ENCODE measurements at regions not wholly inside any gene's neighbourhood (a gene's known extent, or its start where the extent isn't known, plus 50 kb on each side); places are given as distances from the start of the nearest gene placed in this dataset.

- TF ChIP-seq POLR2A (IDR thresholded peaks at IDR 0.05) = no peak
- no peak for TF ChIP-seq CTCF (IDR thresholded peaks at IDR 0.05)
- H3K27ac ChIP-seq = no peak overlapping the region
- WGBS, 4 donors = 34 to 43% (median 37%) methylated on average over 4 of the region's 4 CpGs
- no peaks in the 10 kb centered on the region for H3K4me1 ChIP-seq (replicated peaks in 1 of 2)
- H3K4me3 ChIP-seq = no peak overlapping the region
- DNase-seq = no peak
- H3K9me3 ChIP-seq (replicated peaks in 1 of 3) = no peaks in the 10 kb centered on the region
- no peaks in the 10 kb centered on the region for H3K27me3 ChIP-seq
- intact Hi-C loops (cut with DNase I) = no loop called here
- no peaks in the 10 kb centered on the region for H3K36me3 ChIP-seq (replicated peaks in 1 of 2)
These were observed 600.3 kb downstream of the GBE1 start for GRCh38 chr3:81161100-81161499.

GRCh38 chr3:81154611-81155143 is 606.8 kb downstream of the GBE1 start:
- DNase-seq = no peak
- H3K36me3 ChIP-seq (replicated peaks in 1 of 2) = no peaks in the 10 kb centered on the region
- 58 to 81% (median 69%) methylated on average over 6 to 7 of the region's 7 CpGs for WGBS, 4 donors
- no peak overlapping the region for H3K4me3 ChIP-seq
- no peak for TF ChIP-seq CTCF (IDR thresholded peaks at IDR 0.05)
- TF ChIP-seq POLR2A (IDR thresholded peaks at IDR 0.05) = no peak
- intact Hi-C loops (cut with DNase I) = no loop called here
- H3K9me3 ChIP-seq (replicated peaks in 1 of 3) = no peaks in the 10 kb centered on the region
- no peaks in the 10 kb centered on the region for H3K27me3 ChIP-seq
- no peak overlapping the region for H3K27ac ChIP-seq
- H3K4me1 ChIP-seq (replicated peaks in 1 of 2) = no peaks in the 10 kb centered on the region

- H3K4me3 ChIP-seq = no peak overlapping the region
- 64 to 76% (median 69%) methylated on average over 2 of the region's 2 CpGs for WGBS, 4 donors
- no peaks in the 10 kb centered on the region for H3K9me3 ChIP-seq (replicated peaks in 1 of 3)
- H3K27me3 ChIP-seq = no peaks in the 10 kb centered on the region
- intact Hi-C loops (cut with DNase I) = no loop called here
- no peak overlapping the region for H3K27ac ChIP-seq
- TF ChIP-seq CTCF (IDR thresholded peaks at IDR 0.05) (no peak), POLR2A (IDR thresholded peaks at IDR 0.05) (no peak)
- H3K36me3 ChIP-seq (replicated peaks in 1 of 2) = no peaks in the 10 kb centered on the region
- no peak for DNase-seq
- H3K4me1 ChIP-seq (replicated peaks in 1 of 2) = no peaks in the 10 kb centered on the region
These were observed 609.3 kb downstream of the GBE1 start for GRCh38 chr3:81152156-81152555.

GRCh38 chr3:81132995-81133394 is 628.5 kb downstream of the GBE1 start:
- TF ChIP-seq CTCF (IDR thresholded peaks at IDR 0.05) (no peak), POLR2A (IDR thresholded peaks at IDR 0.05) (no peak)
- H3K36me3 ChIP-seq (replicated peaks in 1 of 2) = no peaks in the 10 kb centered on the region
- 75 to 89% (median 77%) methylated on average over 1 of the region's 1 CpG for WGBS, 4 donors
- no peak overlapping the region for H3K27ac ChIP-seq
- no peak for DNase-seq
- no peak overlapping the region for H3K4me3 ChIP-seq
- intact Hi-C loops (cut with DNase I) = no loop called here
- H3K9me3 ChIP-seq (replicated peaks in 1 of 3) = peaks cover 0 to under 1% (median 0%) of the 10 kb centered on the region in 3 donors
- no peaks in the 10 kb centered on the region for H3K4me1 ChIP-seq (replicated peaks in 1 of 2)
- H3K27me3 ChIP-seq = no peaks in the 10 kb centered on the region
